HG03571 (cell line): ENCODE measurements at regions not wholly inside any gene's neighbourhood (a gene's known extent, or its start where the extent isn't known, plus 50 kb on each side); places are given as distances from the start of the nearest gene placed in this dataset.

ENCODE experiments used
- ATAC-seq: cut with Tn5 transposase; IDR thresholded peaks from one replicate; pipeline ENCODE4 v1.9.1; 2021; ENCODE audit not compliant: unreplicated experiment

DNA sequence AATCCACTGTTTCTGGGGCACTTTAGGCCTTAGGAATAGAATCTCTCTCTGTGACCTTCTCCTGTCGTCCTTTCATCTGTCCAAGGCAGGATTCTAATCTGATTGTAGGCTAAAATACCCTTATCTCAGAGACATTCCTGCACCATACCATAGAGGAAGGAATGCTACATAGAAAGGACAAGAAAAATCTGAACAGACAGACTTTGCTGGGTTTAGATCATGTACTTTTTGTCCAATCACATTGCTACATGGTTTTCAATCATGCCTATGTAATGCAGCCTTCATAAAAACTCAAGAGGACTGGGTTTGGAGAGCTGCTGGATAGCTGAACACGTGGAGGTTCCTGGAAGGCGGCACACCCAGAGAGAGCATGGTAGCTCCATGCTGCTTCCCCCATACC is 378.5 kb upstream of the SEMA6D start:
- ATAC-seq = no peak

DNA sequence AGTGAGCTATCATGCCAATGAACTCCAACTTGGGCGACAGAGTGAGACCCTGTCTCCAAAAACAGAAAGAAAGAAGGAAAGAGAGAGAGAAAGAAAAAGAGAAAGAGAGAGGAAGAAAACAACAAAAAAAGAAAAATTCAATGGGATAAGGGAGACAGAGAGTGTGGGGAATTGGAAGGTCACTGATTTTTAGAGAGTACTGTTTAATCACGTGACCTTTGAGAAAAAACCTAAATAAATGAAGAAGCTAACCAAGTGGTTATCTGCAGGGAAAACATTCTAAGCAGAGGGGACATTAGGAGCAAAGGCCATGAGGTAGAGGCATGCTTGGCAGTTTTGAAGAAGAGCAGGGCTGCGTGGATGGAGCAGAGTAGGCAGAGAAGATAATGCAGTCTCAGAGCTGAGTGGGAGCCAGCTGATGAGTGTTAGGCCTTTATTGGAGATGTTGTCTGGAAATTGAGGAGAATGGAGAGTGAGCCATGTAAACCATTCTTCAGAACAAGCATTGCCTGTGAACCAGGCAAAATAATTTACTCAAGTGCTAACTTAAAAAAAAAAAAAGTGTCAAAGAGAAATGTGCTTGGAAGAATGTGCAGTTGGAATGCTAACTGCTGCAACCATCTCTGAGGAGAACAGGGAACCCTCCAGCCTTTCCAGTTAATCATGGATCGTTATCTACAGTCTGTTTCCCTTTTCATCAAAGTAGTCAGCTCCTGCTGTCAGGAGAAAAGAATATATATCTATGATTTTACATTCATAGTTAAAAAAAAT is 377.3 kb upstream of the SEMA6D start:
- ATAC-seq = no peak

DNA sequence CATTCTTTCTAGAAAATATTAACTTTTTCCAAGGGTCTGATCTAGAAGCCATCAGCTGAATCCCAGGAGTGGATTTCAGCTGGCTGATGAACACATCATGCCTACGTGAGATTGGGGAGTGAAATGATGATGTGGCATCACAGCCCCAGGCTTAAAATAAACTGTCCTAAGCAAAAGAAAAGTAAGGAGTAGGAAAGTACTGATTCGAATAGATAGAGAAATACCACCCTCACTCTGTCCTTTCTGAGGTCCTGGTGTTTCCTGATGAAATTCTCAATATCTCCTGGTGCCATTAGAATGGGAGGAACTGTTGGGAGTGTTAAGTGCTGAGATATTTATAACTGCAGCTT is 376.8 kb upstream of the SEMA6D start:
- no peak for ATAC-seq

DNA sequence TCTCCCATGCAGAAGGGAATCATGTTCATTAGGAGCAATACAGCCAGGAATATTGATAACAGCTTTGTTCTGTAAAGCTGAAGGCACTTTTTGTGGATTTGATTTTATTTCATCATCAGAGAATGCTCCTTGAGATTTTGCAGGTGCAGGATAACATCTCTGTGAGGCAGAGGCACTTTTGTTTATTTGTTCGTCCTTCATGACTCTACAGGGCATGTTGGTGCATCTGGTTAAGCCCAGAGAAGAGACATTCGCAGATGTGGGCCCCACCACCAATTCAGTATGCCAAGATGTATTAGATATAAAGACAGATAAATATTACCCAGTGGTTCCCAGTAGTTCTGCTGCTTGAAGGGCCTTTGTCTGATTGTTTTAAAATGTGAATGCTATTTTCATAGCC is 368.1 kb upstream of the SEMA6D start:
- no peak for ATAC-seq

DNA sequence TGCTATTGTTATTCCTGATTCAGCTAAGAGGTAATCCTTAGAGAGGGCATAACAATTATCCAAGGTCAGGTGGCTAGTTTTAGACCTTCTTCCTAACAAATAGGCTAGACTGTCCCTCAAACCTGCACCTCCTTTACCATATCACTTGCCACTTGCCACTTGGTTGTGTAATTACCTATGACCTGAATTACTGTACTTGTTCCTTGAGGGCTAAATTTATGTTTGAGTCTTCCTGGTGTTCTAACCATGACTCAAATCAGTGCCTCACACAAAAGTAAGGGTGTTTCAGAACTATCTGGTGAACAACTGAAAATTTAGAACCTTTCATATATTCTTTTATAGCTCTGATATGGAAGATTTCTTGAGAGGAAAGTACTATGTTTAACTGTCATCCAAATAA is 365.8 kb upstream of the SEMA6D start:
- no peak for ATAC-seq

DNA sequence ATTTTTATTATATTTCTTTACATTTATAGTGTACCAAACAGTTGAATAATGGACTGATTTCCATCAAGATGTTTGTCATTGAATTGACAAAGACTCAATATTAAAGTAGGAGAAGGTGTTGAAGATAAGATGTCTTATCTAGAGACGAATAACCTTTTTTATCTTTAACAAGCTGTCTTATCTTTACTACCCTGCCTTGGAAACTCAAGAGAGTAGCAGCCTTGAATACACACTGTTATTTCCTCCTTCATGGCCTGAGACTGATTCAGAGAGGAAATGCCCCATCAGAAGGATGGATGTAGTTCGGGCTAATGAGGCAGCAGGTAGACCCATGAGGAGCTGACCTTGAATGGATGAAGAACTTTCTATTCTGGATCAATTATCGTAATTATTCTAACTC is 365.1 kb upstream of the SEMA6D start:
- no peak for ATAC-seq

DNA sequence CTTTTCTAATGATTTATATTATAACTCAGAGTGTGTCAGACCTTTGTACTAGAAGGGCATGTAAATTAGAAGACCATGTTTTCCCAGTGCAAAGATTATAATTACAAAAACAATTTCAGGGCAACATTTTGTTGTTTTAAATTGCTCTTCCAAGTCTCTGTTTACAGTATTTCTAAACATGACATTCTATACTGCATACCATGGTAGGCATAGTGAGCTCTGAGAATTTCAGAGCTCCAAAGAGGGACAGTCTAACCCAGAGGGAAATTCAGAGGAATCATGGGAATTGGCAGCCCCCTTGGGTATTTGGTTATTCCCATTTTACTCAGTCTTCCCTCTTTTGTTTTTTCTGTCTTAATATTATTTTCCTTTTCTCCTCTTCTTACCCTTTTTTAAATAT is 361.5 kb upstream of the SEMA6D start:
- ATAC-seq = no peak

DNA sequence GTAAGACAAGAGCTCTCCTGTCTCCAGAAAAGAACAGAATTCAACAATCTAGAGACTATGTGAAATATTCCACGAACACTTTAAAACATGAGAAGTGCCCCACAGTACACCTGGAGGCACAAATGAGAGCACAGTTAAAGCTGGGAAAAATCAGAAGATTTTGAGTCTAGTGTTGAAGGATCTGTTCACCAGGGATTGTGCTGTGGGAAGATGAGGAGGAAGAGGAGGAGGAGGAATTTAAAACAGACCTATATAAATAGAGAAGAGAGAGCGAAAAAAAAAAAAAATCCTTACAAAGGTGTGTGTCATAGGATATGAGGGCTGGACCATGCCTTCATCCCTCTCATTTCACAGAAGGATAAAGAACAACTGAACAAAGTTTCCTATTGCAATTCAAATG is 361.0 kb upstream of the SEMA6D start:
- ATAC-seq = no peak

DNA sequence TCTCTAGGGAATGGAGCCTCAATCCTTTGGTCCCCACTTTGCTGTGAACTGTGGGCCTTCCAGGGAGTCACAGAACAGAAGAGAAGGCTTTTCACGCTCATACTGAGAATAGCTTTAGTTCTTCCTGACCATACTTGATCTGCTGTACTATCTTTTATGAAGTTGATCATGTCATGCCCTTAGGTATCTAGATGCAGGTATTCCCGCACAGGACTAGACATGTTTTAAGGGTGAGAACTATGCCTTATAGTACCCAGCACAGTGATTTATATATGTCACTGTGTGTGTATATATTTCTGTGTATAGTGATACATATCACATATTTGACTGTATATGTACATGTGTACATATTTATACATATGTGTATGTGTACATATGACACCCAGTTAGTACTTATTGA is 358.4 kb upstream of the SEMA6D start:
- ATAC-seq = no peak

DNA sequence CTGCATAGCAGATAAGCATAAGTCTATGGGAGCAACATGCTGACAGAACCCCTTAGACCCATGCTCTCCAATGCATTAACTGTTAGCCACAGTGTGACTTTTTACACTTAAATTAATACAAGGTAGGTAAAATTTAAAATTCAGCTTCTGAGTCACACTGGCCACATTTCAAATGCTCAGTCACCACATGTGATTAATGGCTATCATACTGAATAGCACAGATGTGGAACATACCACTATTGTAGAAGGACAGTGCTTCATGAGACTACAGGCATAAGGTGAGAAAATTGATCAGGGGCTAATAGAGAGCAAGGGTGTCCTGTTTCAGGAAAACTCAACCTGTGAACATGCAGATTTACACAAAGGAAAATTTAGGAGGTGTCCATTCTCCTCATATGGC is 357.0 kb upstream of the SEMA6D start:
- ATAC-seq = no peak

DNA sequence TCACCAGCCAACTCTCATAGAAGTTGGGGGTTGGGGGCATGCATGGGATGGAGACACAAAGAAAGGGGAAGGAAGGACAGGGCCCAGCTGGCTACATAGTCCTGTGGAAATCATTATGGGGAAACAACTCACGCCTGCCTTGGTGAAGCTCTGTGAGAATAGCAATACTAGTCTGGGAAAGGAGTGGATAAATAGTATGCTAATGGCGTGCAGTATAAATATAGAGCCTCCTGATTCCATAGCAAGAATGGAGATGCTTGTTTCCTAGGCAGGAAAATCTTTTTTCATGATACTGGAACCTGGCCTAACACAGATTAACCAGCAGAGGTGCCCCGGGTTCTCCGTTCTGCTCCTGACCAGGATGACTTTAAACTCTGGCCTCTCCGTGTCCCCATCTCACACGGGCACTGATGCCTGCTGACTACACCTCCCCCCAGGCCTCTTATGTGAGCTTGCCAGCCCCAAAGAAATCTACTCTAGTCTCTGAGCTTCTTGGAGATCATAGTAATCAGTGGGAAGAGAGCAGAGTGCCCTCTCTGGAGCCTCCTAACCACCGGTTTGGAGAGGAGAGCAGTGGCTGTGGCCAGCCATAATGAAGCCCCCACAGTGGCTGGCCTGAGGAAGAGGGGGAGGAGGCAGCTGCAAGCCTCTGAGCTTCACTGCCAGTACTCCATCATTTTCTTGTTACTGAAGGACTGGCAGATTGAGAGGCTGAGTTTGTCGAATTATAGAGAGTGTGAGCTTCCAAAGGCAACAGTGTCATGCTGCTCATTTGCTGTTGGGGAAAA is 355.0 kb upstream of the SEMA6D start:
- no peak for ATAC-seq

DNA sequence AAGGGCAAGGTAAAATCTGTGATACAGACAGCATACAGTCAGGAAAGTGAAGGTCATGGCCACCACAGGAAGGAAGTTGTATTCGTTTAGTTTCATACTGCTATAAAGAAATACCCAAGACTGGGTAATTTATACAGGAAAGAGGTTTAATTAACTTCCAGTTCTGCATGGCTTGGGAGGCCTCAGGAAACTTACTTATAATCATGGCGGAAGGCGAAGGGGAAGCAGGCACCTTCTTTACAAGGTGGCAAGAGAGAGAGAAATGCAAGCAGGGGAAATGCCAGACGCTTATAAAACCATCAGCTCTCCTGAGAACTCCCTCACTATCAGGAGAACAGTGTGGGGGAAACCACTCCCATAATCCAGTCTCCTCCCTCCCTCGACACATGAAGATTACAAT is 353.7 kb upstream of the SEMA6D start:
- no peak for ATAC-seq

DNA sequence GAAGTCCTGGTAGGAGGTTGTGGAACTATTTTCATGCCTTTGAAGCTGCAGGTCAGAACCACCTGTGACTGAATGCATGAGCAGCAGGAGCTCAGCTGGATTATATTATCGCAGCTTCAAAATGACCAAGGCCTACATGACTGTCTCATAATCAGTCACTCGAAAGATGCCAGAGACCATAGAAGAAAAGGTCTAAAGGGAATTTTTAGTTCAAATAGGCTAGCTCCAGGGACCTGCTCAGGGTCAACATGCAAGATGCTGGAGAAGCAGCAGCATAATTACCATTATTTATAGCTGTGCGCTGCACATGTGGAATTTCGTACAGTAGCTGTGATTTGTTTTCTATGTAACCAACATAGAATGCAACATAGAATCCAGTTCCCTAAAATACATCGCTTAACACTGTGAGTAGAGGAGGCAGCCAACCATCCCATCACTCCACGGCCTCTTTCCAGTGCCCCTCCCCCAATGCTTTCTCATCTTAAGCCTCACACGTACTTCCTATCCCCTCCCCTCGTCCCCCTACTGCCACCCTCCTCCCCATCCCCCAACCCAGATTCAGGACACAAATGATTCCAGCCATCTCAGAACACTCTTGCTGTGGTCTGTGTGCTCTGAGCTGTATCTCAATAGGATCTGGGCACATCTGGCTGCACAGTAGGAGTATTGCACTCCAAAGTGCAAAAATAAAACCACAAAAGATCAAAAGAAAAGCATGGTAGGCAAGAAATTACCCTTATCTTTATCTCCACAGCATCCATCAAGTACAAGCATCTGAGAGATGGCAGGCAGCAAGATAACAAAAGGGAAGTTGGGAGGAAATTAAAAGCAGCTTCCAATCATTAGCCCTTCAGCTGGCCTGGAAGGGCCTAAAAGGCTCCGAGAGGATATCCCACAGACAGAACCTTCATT is 352.8 kb upstream of the SEMA6D start:
- ATAC-seq = no peak

DNA sequence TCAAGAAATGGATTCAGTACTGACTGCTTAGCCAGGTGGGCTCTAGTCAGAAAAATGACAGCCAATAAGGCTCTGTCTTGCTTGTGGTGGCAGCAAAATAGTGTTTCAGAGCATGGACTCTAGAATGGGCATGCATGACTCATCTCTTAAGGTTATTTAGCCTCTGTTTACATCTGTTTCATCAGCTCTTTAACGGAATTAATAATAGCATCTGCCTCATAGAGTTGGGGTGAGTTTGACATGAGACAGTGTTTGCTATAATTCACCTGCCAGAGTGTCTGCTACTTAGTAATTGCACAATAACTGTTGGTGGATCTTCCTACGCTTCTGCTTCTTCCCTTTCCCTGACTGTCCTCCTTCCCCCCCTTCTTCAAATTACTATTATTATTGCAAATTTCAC is 350.4 kb upstream of the SEMA6D start:
- no peak for ATAC-seq

DNA sequence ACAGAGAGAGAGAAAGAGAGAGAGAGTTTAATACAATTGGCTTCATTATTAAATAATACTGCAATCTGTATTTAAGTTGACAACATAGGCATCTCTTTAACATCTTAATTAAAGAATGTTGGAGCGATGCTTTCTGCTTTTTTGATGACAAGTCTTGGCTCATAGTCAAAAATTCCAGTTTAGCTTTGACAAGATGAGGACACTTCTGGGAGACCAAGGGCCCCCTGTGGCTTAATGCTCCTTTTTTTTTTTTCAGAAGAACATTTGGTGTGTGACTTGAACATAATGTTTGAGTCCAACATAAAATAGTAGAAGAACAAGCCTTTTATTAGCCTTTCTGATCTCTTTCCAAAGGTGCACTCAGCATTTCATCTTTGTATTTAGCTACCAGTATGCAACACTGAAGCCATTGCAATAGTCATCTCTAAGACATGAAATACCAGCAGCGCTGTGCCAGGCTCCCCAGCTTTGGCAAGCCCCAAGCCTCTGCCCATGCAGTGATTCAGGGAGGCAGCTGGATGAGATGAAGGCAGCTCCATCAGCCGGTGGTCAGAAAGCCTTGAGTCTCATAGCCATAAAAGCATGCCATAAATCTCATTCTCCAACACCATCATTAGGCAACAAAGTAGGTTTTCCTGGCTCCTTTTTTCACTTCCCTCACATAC is 349.4 kb upstream of the SEMA6D start:
- no peak for ATAC-seq

DNA sequence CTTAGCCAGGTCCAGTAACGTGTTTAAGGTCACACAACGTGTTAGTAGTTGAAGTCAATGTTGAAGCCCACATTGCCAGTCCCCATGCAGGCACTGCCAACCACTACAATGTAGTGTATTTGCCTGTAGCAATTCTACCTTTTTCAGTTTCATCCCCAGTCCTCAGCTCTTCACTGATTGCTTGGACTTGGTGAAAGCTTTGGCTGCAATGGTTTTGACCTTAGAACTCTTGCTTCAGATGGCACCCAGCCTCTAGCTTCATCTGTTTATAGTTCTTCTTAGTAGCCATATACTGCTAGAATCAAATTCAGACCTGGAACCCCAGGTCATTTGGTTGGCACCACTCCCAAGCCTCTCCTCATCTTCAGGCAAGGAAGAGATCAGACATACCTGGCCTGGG is 345.4 kb upstream of the SEMA6D start:
- ATAC-seq = no peak

DNA sequence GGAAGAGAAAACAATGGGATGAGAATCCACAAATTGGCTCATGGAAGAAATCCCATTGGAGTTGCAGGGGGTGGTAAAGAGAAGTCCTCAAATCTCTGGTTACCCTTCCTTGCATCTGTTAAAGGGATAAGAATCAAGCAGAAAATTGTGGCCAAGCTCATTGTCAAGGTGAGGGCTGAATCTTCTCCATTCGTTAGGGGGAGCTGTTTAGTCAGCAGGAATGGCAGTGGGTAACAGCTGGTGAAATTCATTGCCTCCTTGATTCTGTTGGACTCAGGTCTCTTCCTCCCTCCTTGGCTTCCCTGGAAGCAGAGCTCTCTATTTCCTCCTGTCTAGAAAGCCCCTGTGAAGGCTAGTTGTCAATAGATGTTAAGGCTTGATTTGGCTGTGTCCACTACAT is 343.1 kb upstream of the SEMA6D start:
- ATAC-seq = no peak

DNA sequence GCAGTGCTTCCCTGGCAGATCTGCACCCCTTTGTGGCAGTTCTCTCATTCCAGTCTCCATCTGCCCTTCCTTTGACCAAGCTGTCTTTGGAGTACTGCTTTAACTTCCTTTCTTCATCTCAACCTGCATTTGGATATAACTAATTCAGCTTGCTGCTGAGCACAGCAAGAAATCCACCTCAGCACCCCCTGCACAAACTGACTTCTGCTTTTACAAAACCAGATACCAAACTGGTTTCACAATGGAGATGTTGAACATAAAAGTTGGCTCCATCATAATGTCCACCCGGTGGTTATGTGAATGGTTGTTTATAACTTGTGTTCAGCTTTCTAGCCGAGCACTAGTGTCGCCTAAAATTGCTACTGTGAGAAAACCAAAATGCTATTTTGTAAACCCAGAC is 341.1 kb upstream of the SEMA6D start:
- no peak for ATAC-seq

DNA sequence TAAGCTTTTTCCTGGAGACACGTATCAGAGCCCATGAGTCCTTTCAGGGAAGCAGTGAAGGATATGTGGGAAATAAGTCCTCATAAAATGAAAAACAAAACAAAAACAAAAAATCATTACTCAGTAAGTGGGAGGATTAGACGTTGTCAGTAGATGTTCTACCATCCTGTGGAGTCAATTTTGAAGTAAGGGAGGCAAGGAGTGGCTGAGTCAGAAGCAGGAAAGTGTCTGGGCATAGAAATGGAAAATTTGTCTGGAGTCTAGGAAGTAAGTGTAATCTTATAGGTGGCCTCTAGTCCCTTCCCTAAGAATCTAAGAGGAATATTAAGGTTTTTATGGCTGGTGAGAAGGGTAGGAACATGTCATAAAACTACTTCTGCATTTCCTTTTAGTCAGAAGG is 339.8 kb upstream of the SEMA6D start:
- no peak for ATAC-seq

DNA sequence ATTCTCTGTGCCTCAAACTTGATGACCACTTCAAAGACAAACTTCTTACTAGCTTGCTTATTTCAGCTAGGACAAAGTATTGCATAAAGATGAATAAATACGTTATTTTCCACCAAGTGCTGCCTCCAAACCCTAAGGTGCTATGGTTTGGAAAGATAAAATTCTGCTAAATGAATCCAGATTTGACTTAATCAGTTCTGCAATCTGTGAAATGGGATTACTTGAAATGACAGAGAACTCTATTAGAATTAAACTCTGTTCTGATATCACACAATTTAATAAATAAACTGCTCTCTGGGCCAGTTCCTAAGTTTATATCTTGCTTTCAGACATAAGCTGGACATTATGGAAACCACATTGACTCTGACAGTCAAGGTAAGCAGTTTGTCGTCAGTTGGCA is 338.8 kb upstream of the SEMA6D start:
- no peak for ATAC-seq

DNA sequence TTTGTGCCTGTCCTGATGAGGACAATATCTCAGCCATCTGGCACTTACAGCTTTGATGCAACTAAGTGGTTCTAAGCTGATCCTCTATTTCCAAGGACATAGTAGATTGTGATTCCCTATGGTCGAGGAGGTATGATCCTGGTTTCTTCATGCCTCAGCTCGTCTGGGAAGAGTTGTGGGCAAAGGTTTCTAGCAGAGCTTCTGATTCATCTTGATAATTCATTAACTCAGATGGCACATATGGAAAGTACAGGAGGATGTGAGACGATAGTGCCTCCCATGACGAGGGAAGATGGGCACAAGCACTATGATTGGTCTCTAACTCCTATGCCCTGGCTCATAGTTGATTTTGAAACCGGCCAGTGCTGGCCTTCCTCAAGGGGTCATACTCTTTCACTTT is 334.2 kb upstream of the SEMA6D start:
- no peak for ATAC-seq
